GM12878 (cell line): ENCODE measurements at regions not wholly inside any gene's neighbourhood (a gene's known extent, or its start where the extent isn't known, plus 50 kb on each side); places are given as distances from the start of the nearest gene placed in this dataset.

ENCODE experiments used
- ATAC-seq: fragments of 200-7000 bp; cut with Tn5 transposase; 3 replicates; pipeline ENCODE4 v1.9.1; 2020; ENCODE audit warnings: mild to moderate bottlenecking, moderate library complexity
- BruUV-seq: library from RNA; stranded (reverse); fragments of 400-500 nt; replicated peaks from 2 replicates; lab custom pipeline; 2021; lab: Mats Ljungman, UMichigan
- CTCF ChIA-PET: fragments of 300-600 bp; sonication (Branson Sonifier 250); formaldehyde crosslinking; extraction: SDS; loops from one replicate; lab custom pipeline; 2021; ENCODE audit warnings: inconsistent platforms; lab: Yijun Ruan, JAX
- POLR2A ChIA-PET: fragments of 350-600 bp; formaldehyde crosslinking; extraction: SDS; loops from one replicate; lab custom pipeline; 2021; ENCODE audit warnings: inconsistent platforms; lab: Charles Lee
- RAD21 ChIA-PET: fragments of 300-600 bp; sonication (Branson Sonifier 250); formaldehyde crosslinking; loops from one replicate; lab custom pipeline; 2023; ENCODE audit warnings: antibody characterized with exemption; ENCODE audit not compliant: unreplicated experiment; lab: Charles Lee
- SMC1A ChIA-PET: fragments of 300-600 bp; sonication (Branson Sonifier 250); formaldehyde crosslinking; loops from one replicate; lab custom pipeline; 2023; ENCODE audit not compliant: unreplicated experiment, uncharacterized antibody; lab: Charles Lee
- DNase-seq: peaks from one replicate; pipeline ENCODE4 v3.0.0-alpha.2; 2011; ENCODE audit warnings: low read depth, low spot score
- FAIRE-seq: peaks from 3 replicates; lab custom pipeline; 2011; peaks lifted over from hg19 to GRCh38; lab: Jason Lieb, UNC
- H2AFZ ChIP-seq: 2 replicates; pipeline ENCODE4 v1.6.0; 2011; ENCODE audit warnings: low read depth, low read length, control low read depth; ENCODE audit not compliant: control insufficient read depth
- H3K27ac ChIP-seq: 2 replicates; pipeline ENCODE4 v1.5.1; 2011; ENCODE audit warnings: control low read depth; ENCODE audit not compliant: control insufficient read depth, insufficient read depth
- H3K27me3 ChIP-seq, 2 experiments: replicated peaks in 1 of 2; 2 replicates each; pipeline versions ENCODE4 v1.6.0 to v1.6.1; 2011; ENCODE audit warnings: low read length in 1 of 2; ENCODE audit not compliant: control insufficient read depth in 2 of 2, insufficient read depth in 2 of 2
- H3K36me3 ChIP-seq, 2 experiments: 2 replicates each; pipeline ENCODE4 v1.5.1; 2011; ENCODE audit warnings: low read length in 1 of 2; ENCODE audit not compliant: control insufficient read depth in 2 of 2, insufficient read depth in 2 of 2
- H3K4me1 ChIP-seq: 2 replicates; pipeline ENCODE4 v1.6.1; 2011; ENCODE audit warnings: mild to moderate bottlenecking, low read length, moderate library complexity, mixed read lengths; ENCODE audit not compliant: control insufficient read depth, insufficient read depth
- H3K4me2 ChIP-seq: 2 replicates; pipeline ENCODE4 v1.6.0; 2011; ENCODE audit warnings: control low read depth; ENCODE audit not compliant: control insufficient read depth, insufficient read depth
- H3K4me3 ChIP-seq: fragments of 200-600 bp; sonication (generic); 2 replicates; pipeline ENCODE4 v1.5.1; 2016
- H3K79me2 ChIP-seq: 2 replicates; pipeline ENCODE4 v1.6.0; 2011; ENCODE audit warnings: low read length; ENCODE audit not compliant: control insufficient read depth, insufficient read depth
- H3K9ac ChIP-seq: 2 replicates; pipeline ENCODE4 v1.8.0; 2011; ENCODE audit warnings: low read length, control low read depth, mixed read lengths; ENCODE audit not compliant: control insufficient read depth, insufficient read depth
- H3K9me3 ChIP-seq: replicated peaks from 3 replicates; pipeline ENCODE4 v1.5.1; 2011; ENCODE audit warnings: mild to moderate bottlenecking, low read length; ENCODE audit not compliant: control insufficient read depth, insufficient read depth
- H4K20me1 ChIP-seq: 2 replicates; pipeline ENCODE4 v1.6.0; 2011; ENCODE audit not compliant: control insufficient read depth, insufficient read depth
- BRCA1 ChIP-seq: IDR thresholded peaks from 2 replicates; pipeline ENCODE4 v1.6.1; 2011; ENCODE audit warnings: low read depth, low read length, improper control_type of control experiment
- CHD1 ChIP-seq: IDR thresholded peaks from 2 replicates; pipeline ENCODE4 v1.6.1; 2012; ENCODE audit warnings: low read depth, low read length, improper control_type of control experiment
- CREM ChIP-seq: IDR thresholded peaks from 2 replicates; pipeline ENCODE4 v1.6.1; 2014; ENCODE audit warnings: antibody characterized with exemption, low read depth
- ESRRA ChIP-seq: IDR thresholded peaks from 2 replicates; pipeline ENCODE4 v1.6.1; 2012; ENCODE audit warnings: mild to moderate bottlenecking, low read length, improper control_type of control experiment
- HSF1 ChIP-seq: fragments of 150-350 bp; IDR thresholded peaks from 2 replicates; pipeline ENCODE4 v1.6.1; 2014; ENCODE audit warnings: mild to moderate bottlenecking, low read depth, low read length
- NR2C1 ChIP-seq: fragments of 450-650 bp; IDR thresholded peaks from 2 replicates; pipeline ENCODE4 v1.6.1; 2017; ENCODE audit warnings: antibody characterized with exemption, mild to moderate bottlenecking, moderate library complexity
- SIN3A ChIP-seq: IDR thresholded peaks from 2 replicates; pipeline ENCODE4 v1.6.1; 2012; ENCODE audit warnings: low read depth, low read length, improper control_type of control experiment
- USF2 ChIP-seq: IDR thresholded peaks from 2 replicates; pipeline ENCODE4 v1.6.1; 2011; ENCODE audit warnings: low read depth, low read length, improper control_type of control experiment, borderline replicate concordance
- YY1 ChIP-seq: IDR thresholded peaks from 2 replicates; pipeline ENCODE4 v1.6.1; 2011; ENCODE audit warnings: low read depth, mild to moderate bottlenecking, low read length
- ZBTB33 ChIP-seq: fragments of 450-650 bp; IDR thresholded peaks from 2 replicates; pipeline ENCODE4 v1.6.1; 2017; ENCODE audit warnings: mild to moderate bottlenecking
- ZNF217 ChIP-seq: fragments of 450-650 bp; IDR thresholded peaks from 2 replicates; pipeline ENCODE4 v1.6.1; 2017; ENCODE audit warnings: antibody characterized with exemption, mild to moderate bottlenecking
- WGBS: methylation state at CpG from one replicate; pipeline ENCODE4 v1.1.6; 2016; ENCODE audit warnings: low lambda C conversion rate; ENCODE audit not compliant: insufficient replicate concordance, insufficient coverage; ENCODE audit errors: missing lambda C conversion rate; 5-methylcytosine and 5-hydroxymethylcytosine counted together
- in situ Hi-C: fragments of 300-500 bp; cut with MboI; formaldehyde crosslinking; loops from 9 replicates; pipeline ENCODE4 v1.14.3; 2018; ENCODE audit warnings: mixed read lengths
- intact Hi-C: fragments of 100-400 bp; cut with micrococcal nuclease; formaldehyde crosslinking; loops from one replicate; pipeline ENCODE4 v1.14.2; 2022; ENCODE audit not compliant: unreplicated experiment

GRCh38 chr4:35102066-35102465 is 1142.2 kb downstream of the ARAP2 start:
- FAIRE-seq (no peak), ATAC-seq (no peak), DNase-seq (no peak)
- WGBS, result 63% methylated on average over 8 of the region's 8 CpGs
- Histone ChIP-seq H3K4me1 (no peaks in the 10 kb centered on the region), H4K20me1 (no peaks in the 10 kb centered on the region), H3K4me3 (no peak overlapping the region), H3K9me3 (no peaks in the 10 kb centered on the region), H3K36me3 (no peaks in the 10 kb centered on the region), H3K79me2 (no peaks in the 10 kb centered on the region), H3K27ac (no peak overlapping the region), H3K27me3 (no peaks in the 10 kb centered on the region), H3K9ac (no peak overlapping the region), H3K4me2 (no peak overlapping the region)
- no TSS peak for BruUV-seq
- in situ Hi-C loops, result no loop called here
- ChIA-PET RAD21 (no interaction called here), CTCF (no interaction called here), SMC1A (no interaction called here)
- intact Hi-C loops, result no loop called here
- TF ChIP-seq ZBTB33 (no peak), CREM (no peak), CHD1 (no peak), NR2C1 (no peak), YY1 (no peak), SIN3A (no peak)
- TF ChIP-seq, all 136 proteins: peak for 0
- no peak overlapping the region for H2AFZ ChIP-seq
- POLR2A ChIA-PET, result no interaction called here

GRCh38 chr4:35105486-35105885 is 1138.8 kb downstream of the ARAP2 start:
- Histone ChIP-seq H3K4me1 (no peaks in the 10 kb centered on the region), H3K9me3 (no peaks in the 10 kb centered on the region), H4K20me1 (no peaks in the 10 kb centered on the region), H3K9ac (no peak overlapping the region), H3K36me3 (no peaks in the 10 kb centered on the region), H3K4me3 (no peak overlapping the region), H3K79me2 (no peaks in the 10 kb centered on the region), H2AFZ (no peak overlapping the region), H3K27ac (no peak overlapping the region), H3K27me3 (no peaks in the 10 kb centered on the region), H3K4me2 (no peak overlapping the region)
- peak; percentile 30; the same call in 2 of the 3 replicates for ATAC-seq
- ChIA-PET RAD21 (no interaction called here), SMC1A (interaction anchor here (1.0 kb wide), 1 partner anchor 12 kb away, joined by 3 read pairs; no protein-coding TSS in a partner anchor), POLR2A (no interaction called here), CTCF (interaction anchor here (0.6 kb wide), 1 partner anchor 483 kb away, joined by 3 read pairs; no protein-coding TSS in a partner anchor)
- 33% methylated on average over 4 of the region's 4 CpGs for WGBS
- intact Hi-C loops (no loop called here), in situ Hi-C loops (no loop called here)
- TF ChIP-seq ZNF217, result no peak
- no peak for TF ChIP-seq ESRRA
- no peak for TF ChIP-seq BRCA1
- TF ChIP-seq HSF1, result no peak
- no peak for TF ChIP-seq USF2
- no peak for DNase-seq
- BruUV-seq, result no TSS peak
- no peak for FAIRE-seq
